ENCODE measurements at regions not wholly inside any gene's neighbourhood (a gene's known extent, or its start where the extent isn't known, plus 50 kb on each side); places are given as distances from the start of the nearest gene placed in this dataset.

DNA sequence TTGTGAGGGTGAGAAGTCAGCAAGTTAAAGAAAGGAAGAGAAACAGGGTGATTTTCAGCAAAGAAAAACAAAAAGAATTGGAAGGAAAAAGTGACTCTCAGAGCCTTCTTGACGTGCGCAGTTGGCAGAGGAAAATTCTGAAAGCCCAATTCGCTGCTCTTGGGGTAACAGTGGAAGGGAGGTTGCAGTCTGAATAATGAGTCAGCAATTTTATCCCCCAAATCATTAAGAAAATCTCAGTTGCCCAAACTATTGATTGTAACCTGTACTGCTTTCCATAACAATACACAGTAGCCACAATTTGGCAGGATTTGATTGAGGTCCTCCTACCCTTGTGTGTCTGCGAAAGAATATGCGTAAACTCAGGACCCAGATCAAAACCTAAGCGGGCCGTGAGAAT is 309.1 kb downstream of the EMP1 start:
- no peak for FAIRE-seq
- Histone ChIP-seq H3K27ac (ENCODE audit: control insufficient read depth, insufficient read depth) (no peak overlapping the region), H3K9ac (ENCODE audit: control insufficient read depth, insufficient read depth, low read length) (no peak overlapping the region), H3K36me3 (ENCODE audit: control insufficient read depth in 2 of 2, insufficient read depth in 2 of 2, low read length in 1 of 2) (no peaks in the 10 kb centered on the region), H2AFZ (ENCODE audit: control insufficient read depth, low read depth, low read length) (no peak overlapping the region), H3K27me3 (replicated peaks in 1 of 2; ENCODE audit: control insufficient read depth in 2 of 2, insufficient read depth in 2 of 2, low read length in 1 of 2) (no peaks in the 10 kb centered on the region), H3K4me3 (no peak overlapping the region), H3K4me2 (ENCODE audit: control insufficient read depth, insufficient read depth) (no peak overlapping the region), H3K9me3 (replicated peaks; ENCODE audit: control insufficient read depth, insufficient read depth, low read length) (no peaks in the 10 kb centered on the region), H4K20me1 (ENCODE audit: control insufficient read depth, insufficient read depth) (no peaks in the 10 kb centered on the region), H3K79me2 (ENCODE audit: control insufficient read depth, insufficient read depth, low read length) (no peaks in the 10 kb centered on the region), H3K4me1 (ENCODE audit: control insufficient read depth, insufficient read depth, low read length) (no peaks in the 10 kb centered on the region)
- ChIA-PET CTCF (no interaction called here), SMC1A (ENCODE audit: uncharacterized antibody, unreplicated experiment) (interaction anchor here (1.5 kb wide), 1 partner anchor 28 kb away, joined by 4 read pairs; no protein-coding TSS in a partner anchor), POLR2A (no interaction called here), RAD21 (ENCODE audit: unreplicated experiment) (interaction anchor here (1.1 kb wide), 1 partner anchor 30 kb away, joined by 4 read pairs; no protein-coding TSS in a partner anchor)
- TF ChIP-seq GATAD2B (conservative IDR thresholded peaks at IDR 0.05; ENCODE audit: low read depth) (no peak), CBX3 (IDR thresholded peaks at IDR 0.05; ENCODE audit: borderline replicate concordance, low read depth) (no peak), YY1 (IDR thresholded peaks at IDR 0.05; ENCODE audit: low read depth, low read length) (no peak), NR2C2 (IDR thresholded peaks at IDR 0.05; ENCODE audit: borderline replicate concordance, control insufficient read depth, insufficient read length, low read depth) (no peak), NRF1 (conservative IDR thresholded peaks at IDR 0.05; ENCODE audit: low read depth, low read length) (no peak), GABPA (IDR thresholded peaks at IDR 0.05; ENCODE audit: low read depth) (no peak), RBBP5 (conservative IDR thresholded peaks at IDR 0.05) (no peak), STAT3 (IDR thresholded peaks at IDR 0.05; ENCODE audit: low read depth, low read length) (no peak), SMAD1 (IDR thresholded peaks at IDR 0.05; ENCODE audit: low read depth, partially characterized antibody) (no peak), KAT2A (conservative IDR thresholded peaks at IDR 0.05; ENCODE audit: control insufficient read depth, low read depth, low read length) (no peak), ZNF622 (IDR thresholded peaks at IDR 0.05) (no peak), RAD51 (IDR thresholded peaks at IDR 0.05) (no peak), CHD4 (IDR thresholded peaks at IDR 0.05) (no peak), SIN3A (IDR thresholded peaks at IDR 0.05; ENCODE audit: low read depth, low read length) (no peak), EED (IDR thresholded peaks at IDR 0.05; ENCODE audit: low read depth) (no peak)
- TF ChIP-seq, protein P1, sequence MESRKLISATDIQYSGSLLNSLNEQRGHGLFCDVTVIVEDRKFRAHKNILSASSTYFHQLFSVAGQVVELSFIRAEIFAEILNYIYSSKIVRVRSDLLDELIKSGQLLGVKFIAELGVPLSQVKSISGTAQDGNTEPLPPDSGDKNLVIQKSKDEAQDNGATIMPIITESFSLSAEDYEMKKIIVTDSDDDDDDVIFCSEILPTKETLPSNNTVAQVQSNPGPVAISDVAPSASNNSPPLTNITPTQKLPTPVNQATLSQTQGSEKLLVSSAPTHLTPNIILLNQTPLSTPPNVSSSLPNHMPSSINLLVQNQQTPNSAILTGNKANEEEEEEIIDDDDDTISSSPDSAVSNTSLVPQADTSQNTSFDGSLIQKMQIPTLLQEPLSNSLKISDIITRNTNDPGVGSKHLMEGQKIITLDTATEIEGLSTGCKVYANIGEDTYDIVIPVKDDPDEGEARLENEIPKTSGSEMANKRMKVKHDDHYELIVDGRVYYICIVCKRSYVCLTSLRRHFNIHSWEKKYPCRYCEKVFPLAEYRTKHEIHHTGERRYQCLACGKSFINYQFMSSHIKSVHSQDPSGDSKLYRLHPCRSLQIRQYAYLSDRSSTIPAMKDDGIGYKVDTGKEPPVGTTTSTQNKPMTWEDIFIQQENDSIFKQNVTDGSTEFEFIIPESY (IDR thresholded peaks at IDR 0.05): no peak
- TF ChIP-seq, protein P2, sequence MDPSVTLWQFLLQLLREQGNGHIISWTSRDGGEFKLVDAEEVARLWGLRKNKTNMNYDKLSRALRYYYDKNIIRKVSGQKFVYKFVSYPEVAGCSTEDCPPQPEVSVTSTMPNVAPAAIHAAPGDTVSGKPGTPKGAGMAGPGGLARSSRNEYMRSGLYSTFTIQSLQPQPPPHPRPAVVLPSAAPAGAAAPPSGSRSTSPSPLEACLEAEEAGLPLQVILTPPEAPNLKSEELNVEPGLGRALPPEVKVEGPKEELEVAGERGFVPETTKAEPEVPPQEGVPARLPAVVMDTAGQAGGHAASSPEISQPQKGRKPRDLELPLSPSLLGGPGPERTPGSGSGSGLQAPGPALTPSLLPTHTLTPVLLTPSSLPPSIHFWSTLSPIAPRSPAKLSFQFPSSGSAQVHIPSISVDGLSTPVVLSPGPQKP (IDR thresholded peaks at IDR 0.05; ENCODE audit: low read depth, low read length): no peak
- TF ChIP-seq, protein P3, sequence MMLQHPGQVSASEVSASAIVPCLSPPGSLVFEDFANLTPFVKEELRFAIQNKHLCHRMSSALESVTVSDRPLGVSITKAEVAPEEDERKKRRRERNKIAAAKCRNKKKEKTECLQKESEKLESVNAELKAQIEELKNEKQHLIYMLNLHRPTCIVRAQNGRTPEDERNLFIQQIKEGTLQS (IDR thresholded peaks at IDR 0.05; ENCODE audit: borderline replicate concordance, extremely low read depth, low read depth, low read length): no peak
- in situ Hi-C loops (cut with MboI): no loop called here
- ATAC-seq: no peak
- no TSS peak for BruUV-seq (replicated peaks)
- no peak for DNase-seq (ENCODE audit: low read depth, low spot score)
- intact Hi-C loops (cut with micrococcal nuclease; ENCODE audit: unreplicated experiment): no loop called here
- 47% methylated on average over 7 of the region's 7 CpGs for WGBS (ENCODE audit: insufficient coverage, insufficient replicate concordance, low lambda C conversion rate, missing lambda C conversion rate)

All from GM12878 (cell line).